Osteoblast (primary cell): ENCODE measurements at regions not wholly inside any gene's neighbourhood (a gene's known extent, or its start where the extent isn't known, plus 50 kb on each side); places are given as distances from the start of the nearest gene placed in this dataset.
"Not testable (repeated sequence)": the region's sequence is repeated elsewhere in the genome, so short reads cannot be mapped to it uniquely, and the experiment has no call there.

Source experiments
- DNase-seq: peaks from one replicate; pipeline ENCODE4 v3.0.0; 2011; ENCODE audit warnings: low spot score, mixed read lengths; ENCODE audit not compliant: insufficient read length; ENCODE audit errors: missing footprints
- H2AFZ ChIP-seq: 2 replicates; pipeline ENCODE4 v1.6.0; 2011; ENCODE audit warnings: mild to moderate bottlenecking, low read length
- H3K27ac ChIP-seq: 2 replicates; pipeline ENCODE4 v1.5.1; 2011; ENCODE audit warnings: mild to moderate bottlenecking, low read depth, low read length, moderate library complexity
- H3K27me3 ChIP-seq: 2 replicates; pipeline ENCODE4 v1.6.0; 2012; ENCODE audit warnings: mild to moderate bottlenecking, control low read depth, inconsistent platforms, low read length, moderate library complexity; ENCODE audit not compliant: insufficient read depth
- H3K36me3 ChIP-seq: 2 replicates; pipeline ENCODE4 v1.5.1; 2011; ENCODE audit warnings: mild to moderate bottlenecking, low read length, control low read depth, moderate library complexity; ENCODE audit not compliant: insufficient read depth
- H3K4me1 ChIP-seq: 2 replicates; pipeline ENCODE4 v1.5.1; 2011; ENCODE audit warnings: mild to moderate bottlenecking, low read length, control low read depth, moderate library complexity; ENCODE audit not compliant: insufficient read depth
- H3K4me2 ChIP-seq: 2 replicates; pipeline ENCODE4 v1.6.0; 2011; ENCODE audit warnings: mild to moderate bottlenecking, low read length; ENCODE audit not compliant: insufficient read depth
- H3K4me3 ChIP-seq: fragments of 200-600 bp; sonication (generic); 3 replicates; pipeline ENCODE4 v1.5.1; 2012; ENCODE audit warnings: mild to moderate bottlenecking, low read length, inconsistent platforms; ENCODE audit not compliant: insufficient read depth
- H3K79me2 ChIP-seq: 2 replicates; pipeline ENCODE4 v1.6.0; 2012; ENCODE audit warnings: mild to moderate bottlenecking, low read length, control low read depth, inconsistent platforms; ENCODE audit not compliant: insufficient read depth
- H3K9me3 ChIP-seq: 2 replicates; pipeline ENCODE4 v1.5.1; 2011; ENCODE audit warnings: low read depth, low read length, control low read depth
- H4K20me1 ChIP-seq: 2 replicates; pipeline ENCODE4 v1.6.0; 2012; ENCODE audit warnings: mild to moderate bottlenecking, low read length, control low read depth; ENCODE audit not compliant: insufficient read depth
- TF ChIP-seq, protein P1 (sequence below): IDR thresholded peaks from 2 replicates; pipeline ENCODE4 v1.5.1; 2011; ENCODE audit warnings: mild to moderate bottlenecking, low read depth, low read length, moderate library complexity; ENCODE audit errors: extremely low read depth

DNA sequence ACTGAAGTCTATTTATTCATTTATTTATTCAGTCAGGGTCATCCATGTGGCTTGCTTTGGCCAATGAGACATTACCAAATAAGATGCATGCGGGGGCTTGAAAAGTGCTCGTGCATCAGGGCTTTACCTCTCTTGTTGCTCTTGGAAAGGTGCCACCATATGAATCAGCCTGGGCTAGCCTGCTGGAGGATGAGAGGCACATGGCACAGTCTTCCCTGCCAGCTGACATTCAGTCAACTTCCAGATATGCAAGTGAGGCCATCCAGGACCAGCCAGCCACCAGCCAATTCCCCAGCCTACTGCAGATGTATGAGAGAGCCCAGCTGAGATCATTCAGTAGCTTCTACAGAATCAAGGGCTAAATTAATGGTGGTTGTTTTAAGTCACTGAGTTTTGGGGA lies 105.2 kb upstream of the RPH3A start:
- H3K36me3 ChIP-seq = no peaks in the 10 kb centered on the region
- DNase-seq = no peak
- H3K27me3 ChIP-seq = no peaks in the 10 kb centered on the region
- H3K79me2 ChIP-seq = no peaks in the 10 kb centered on the region
- no peak overlapping the region for H3K27ac ChIP-seq
- no peaks in the 10 kb centered on the region for H3K4me1 ChIP-seq
- H4K20me1 ChIP-seq = no peaks in the 10 kb centered on the region
- TF ChIP-seq, protein P1, sequence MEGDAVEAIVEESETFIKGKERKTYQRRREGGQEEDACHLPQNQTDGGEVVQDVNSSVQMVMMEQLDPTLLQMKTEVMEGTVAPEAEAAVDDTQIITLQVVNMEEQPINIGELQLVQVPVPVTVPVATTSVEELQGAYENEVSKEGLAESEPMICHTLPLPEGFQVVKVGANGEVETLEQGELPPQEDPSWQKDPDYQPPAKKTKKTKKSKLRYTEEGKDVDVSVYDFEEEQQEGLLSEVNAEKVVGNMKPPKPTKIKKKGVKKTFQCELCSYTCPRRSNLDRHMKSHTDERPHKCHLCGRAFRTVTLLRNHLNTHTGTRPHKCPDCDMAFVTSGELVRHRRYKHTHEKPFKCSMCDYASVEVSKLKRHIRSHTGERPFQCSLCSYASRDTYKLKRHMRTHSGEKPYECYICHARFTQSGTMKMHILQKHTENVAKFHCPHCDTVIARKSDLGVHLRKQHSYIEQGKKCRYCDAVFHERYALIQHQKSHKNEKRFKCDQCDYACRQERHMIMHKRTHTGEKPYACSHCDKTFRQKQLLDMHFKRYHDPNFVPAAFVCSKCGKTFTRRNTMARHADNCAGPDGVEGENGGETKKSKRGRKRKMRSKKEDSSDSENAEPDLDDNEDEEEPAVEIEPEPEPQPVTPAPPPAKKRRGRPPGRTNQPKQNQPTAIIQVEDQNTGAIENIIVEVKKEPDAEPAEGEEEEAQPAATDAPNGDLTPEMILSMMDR = no peak
- no peak overlapping the region for H3K4me3 ChIP-seq
- H3K9me3 ChIP-seq = no peaks in the 10 kb centered on the region
- no peak overlapping the region for H3K4me2 ChIP-seq
- H2AFZ ChIP-seq = no peak overlapping the region

DNA sequence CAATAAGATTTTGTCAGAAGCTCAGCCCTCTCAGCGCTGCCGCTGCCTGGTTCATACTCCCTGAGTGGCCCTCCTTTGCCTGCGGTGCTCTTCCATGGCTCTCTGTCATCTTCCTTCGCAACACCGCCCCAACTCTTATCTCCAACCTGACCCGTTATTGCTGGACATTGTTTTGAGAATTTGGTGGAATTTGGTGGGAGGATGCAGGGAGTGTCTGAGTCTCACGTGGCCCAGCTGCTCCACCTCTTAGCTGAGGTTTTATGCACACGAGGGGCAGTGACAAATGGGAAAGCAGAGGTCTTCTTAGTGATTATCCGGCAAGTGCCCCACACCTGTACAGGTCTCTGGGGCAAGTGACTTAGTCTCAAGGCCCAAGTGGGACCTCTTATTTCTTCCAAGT lies 97.5 kb upstream of the RPH3A start:
- H2AFZ ChIP-seq = no peak overlapping the region
- no peak overlapping the region for H3K4me3 ChIP-seq
- no peaks in the 10 kb centered on the region for H3K27me3 ChIP-seq
- no peaks in the 10 kb centered on the region for H3K79me2 ChIP-seq
- H3K4me1 ChIP-seq = no peaks in the 10 kb centered on the region
- H3K36me3 ChIP-seq = no peaks in the 10 kb centered on the region
- TF ChIP-seq, protein P1 = no peak
- H3K27ac ChIP-seq = no peak overlapping the region
- H3K4me2 ChIP-seq = no peak overlapping the region
- no peaks in the 10 kb centered on the region for H4K20me1 ChIP-seq
- no peaks in the 10 kb centered on the region for H3K9me3 ChIP-seq
- DNase-seq = no peak

DNA sequence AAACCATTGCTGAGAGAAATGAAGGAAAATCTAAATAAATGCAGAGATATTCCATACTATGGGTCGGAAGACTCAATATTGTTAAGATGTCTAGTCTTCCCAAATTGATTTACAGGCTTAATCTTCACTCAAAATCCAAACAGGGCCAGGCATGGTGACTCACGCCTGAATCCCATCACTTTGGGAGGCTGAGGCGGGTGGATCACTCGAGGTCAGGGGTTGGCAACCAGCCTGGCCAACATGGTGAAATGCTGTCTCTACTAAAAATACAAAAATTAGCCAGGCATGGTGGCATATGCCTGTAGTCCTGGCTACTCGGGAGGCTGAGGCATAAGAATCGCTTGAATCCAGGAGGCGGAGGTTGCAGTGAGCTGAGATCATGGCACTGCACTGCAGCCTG lies 94.1 kb upstream of the RPH3A start:
- not testable (repeated sequence) for H3K27ac ChIP-seq, H3K79me2 ChIP-seq, H3K4me1 ChIP-seq, H4K20me1 ChIP-seq, H3K4me3 ChIP-seq, H3K36me3 ChIP-seq, H3K9me3 ChIP-seq, H3K4me2 ChIP-seq, H2AFZ ChIP-seq, DNase-seq, H3K27me3 ChIP-seq

DNA sequence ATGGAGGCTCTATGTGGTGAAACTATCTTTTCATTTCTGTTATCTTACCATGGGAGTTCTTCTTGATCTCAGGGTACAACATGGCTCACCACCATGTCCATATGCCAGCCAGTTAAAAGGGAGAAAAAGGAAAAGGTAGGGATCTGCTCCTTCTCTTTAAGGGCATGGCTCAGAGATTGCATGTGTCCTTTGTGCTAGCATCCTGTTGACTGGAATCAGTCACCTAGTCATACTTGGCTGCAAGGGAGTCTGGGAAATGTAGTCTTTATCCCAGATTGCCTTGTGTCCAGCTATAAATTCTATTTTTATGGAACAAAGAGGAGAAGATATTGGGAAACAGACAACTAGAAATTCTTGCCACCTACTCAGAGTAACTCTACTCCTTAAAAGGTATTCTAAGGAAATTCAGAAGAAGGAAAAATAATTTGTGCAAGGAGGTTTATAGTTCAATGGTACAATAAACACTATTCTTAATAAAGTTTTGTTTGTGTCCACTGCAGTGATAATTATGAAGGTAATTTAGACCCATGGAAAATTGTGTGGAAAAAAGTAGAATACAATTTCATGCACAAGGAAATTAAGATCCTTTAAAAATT lies 86.4 kb upstream of the RPH3A start:
- Histone ChIP-seq H3K4me3 (no peak overlapping the region), H3K79me2 (no peaks in the 10 kb centered on the region), H3K9me3 (no peaks in the 10 kb centered on the region), H3K4me1 (no peaks in the 10 kb centered on the region), H4K20me1 (no peaks in the 10 kb centered on the region), H2AFZ (no peak overlapping the region), H3K4me2 (no peak overlapping the region), H3K27ac (no peak overlapping the region), H3K27me3 (no peaks in the 10 kb centered on the region), H3K36me3 (no peaks in the 10 kb centered on the region)
- no peak for DNase-seq
- TF ChIP-seq, protein P1 = no peak
